Astrocyte (in vitro differentiated cells and primary cell): ENCODE measurements at regions not wholly inside any gene's neighbourhood (a gene's known extent, or its start where the extent isn't known, plus 50 kb on each side); places are given as distances from the start of the nearest gene placed in this dataset.

Source experiments
- EZH2 ChIP-seq: IDR thresholded peaks from 2 replicates; pipeline ENCODE4 v1.6.1; 2012; ENCODE audit warnings: mild to moderate bottlenecking, low read length, inconsistent platforms; ENCODE audit not compliant: insufficient read depth
- TF ChIP-seq, protein P1 (sequence below): IDR thresholded peaks from 2 replicates; pipeline ENCODE4 v1.5.1; 2011; ENCODE audit warnings: low read depth, mild to moderate bottlenecking, inconsistent platforms, low read length, moderate library complexity; ENCODE audit not compliant: insufficient read depth

DNA sequence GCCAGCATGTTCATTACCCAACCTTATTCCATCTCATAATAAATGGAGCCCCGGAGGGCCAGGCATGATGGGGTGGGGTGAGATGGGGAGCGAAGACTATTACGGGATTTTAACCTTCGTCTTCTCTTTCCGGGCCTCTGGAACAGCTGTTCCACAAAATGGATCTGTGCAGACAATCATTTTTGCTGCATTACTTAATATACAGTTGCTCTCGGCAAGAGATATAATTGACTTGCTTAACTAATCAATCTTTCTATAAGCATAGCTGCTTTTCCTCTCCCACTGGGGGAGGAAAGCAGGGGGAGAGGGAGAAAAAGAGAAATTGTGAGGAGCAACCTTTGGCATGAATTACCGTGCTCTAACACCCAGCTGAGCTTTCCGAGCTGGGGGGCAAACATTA is 440.4 kb downstream of the BUD13 start:
- TF ChIP-seq, protein P1, sequence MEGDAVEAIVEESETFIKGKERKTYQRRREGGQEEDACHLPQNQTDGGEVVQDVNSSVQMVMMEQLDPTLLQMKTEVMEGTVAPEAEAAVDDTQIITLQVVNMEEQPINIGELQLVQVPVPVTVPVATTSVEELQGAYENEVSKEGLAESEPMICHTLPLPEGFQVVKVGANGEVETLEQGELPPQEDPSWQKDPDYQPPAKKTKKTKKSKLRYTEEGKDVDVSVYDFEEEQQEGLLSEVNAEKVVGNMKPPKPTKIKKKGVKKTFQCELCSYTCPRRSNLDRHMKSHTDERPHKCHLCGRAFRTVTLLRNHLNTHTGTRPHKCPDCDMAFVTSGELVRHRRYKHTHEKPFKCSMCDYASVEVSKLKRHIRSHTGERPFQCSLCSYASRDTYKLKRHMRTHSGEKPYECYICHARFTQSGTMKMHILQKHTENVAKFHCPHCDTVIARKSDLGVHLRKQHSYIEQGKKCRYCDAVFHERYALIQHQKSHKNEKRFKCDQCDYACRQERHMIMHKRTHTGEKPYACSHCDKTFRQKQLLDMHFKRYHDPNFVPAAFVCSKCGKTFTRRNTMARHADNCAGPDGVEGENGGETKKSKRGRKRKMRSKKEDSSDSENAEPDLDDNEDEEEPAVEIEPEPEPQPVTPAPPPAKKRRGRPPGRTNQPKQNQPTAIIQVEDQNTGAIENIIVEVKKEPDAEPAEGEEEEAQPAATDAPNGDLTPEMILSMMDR: no peak
- TF ChIP-seq EZH2: no peak
